Fibroblast of lung (primary cell): ENCODE measurements at regions not wholly inside any gene's neighbourhood (a gene's known extent, or its start where the extent isn't known, plus 50 kb on each side); places are given as distances from the start of the nearest gene placed in this dataset.

Source experiments
- EZH2 ChIP-seq: IDR thresholded peaks from 2 replicates; pipeline ENCODE4 v1.5.1; 2012; ENCODE audit warnings: low read length, control low read depth, mild to moderate bottlenecking; ENCODE audit errors: missing control alignments
- TF ChIP-seq, protein P1 (sequence below), 2 donors: IDR thresholded peaks in 1 of 2; conservative IDR thresholded peaks in 1 of 2; 1 replicate in 1 of 2; 2 replicates in 1 of 2; pipeline ENCODE4 v1.5.1; 2011 to 2012; ENCODE audit warnings: low read length in 2 of 2, control low read depth in 1 of 2, inconsistent platforms in 1 of 2, low read depth in 1 of 2, mild to moderate bottlenecking in 1 of 2

GRCh38 chr4:170581322-170581721 is 491.6 kb upstream of the AADAT start:
- TF ChIP-seq, protein P1, sequence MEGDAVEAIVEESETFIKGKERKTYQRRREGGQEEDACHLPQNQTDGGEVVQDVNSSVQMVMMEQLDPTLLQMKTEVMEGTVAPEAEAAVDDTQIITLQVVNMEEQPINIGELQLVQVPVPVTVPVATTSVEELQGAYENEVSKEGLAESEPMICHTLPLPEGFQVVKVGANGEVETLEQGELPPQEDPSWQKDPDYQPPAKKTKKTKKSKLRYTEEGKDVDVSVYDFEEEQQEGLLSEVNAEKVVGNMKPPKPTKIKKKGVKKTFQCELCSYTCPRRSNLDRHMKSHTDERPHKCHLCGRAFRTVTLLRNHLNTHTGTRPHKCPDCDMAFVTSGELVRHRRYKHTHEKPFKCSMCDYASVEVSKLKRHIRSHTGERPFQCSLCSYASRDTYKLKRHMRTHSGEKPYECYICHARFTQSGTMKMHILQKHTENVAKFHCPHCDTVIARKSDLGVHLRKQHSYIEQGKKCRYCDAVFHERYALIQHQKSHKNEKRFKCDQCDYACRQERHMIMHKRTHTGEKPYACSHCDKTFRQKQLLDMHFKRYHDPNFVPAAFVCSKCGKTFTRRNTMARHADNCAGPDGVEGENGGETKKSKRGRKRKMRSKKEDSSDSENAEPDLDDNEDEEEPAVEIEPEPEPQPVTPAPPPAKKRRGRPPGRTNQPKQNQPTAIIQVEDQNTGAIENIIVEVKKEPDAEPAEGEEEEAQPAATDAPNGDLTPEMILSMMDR (conservative IDR thresholded peaks at IDR 0.05 in 1 of 2, IDR thresholded peaks at IDR 0.05 in 1 of 2; ENCODE audit: low read depth in 1 of 2, low read length in 2 of 2), result no peak
- TF ChIP-seq EZH2, result no peak
